NT2/D1 (cell line): ENCODE measurements at regions not wholly inside any gene's neighbourhood (a gene's known extent, or its start where the extent isn't known, plus 50 kb on each side); places are given as distances from the start of the nearest gene placed in this dataset.

ENCODE experiments used
- YY1 ChIP-seq: IDR thresholded peaks from 2 replicates; pipeline ENCODE4 v1.6.1; 2011; ENCODE audit not compliant: insufficient read length, insufficient read depth
- ZNF274 ChIP-seq: IDR thresholded peaks from 2 replicates; pipeline ENCODE4 v1.6.1; 2011; ENCODE audit warnings: mild to moderate bottlenecking, low read depth, low read length

- TF ChIP-seq YY1, result no peak
- no peak for TF ChIP-seq ZNF274
These were observed 150.3 kb downstream of the AHR start for GRCh38 chr7:17448479-17449423.
